HFFc6 (cell line): ENCODE measurements at regions not wholly inside any gene's neighbourhood (a gene's known extent, or its start where the extent isn't known, plus 50 kb on each side); places are given as distances from the start of the nearest gene placed in this dataset.

Experiments
- DNase-seq: peaks from one replicate; pipeline ENCODE4 v3.0.0-alpha.2; 2018
- H3K27ac Mint-ChIP-seq: 2 replicates; pipeline ENCODE4 v1.8.0; 2020; ENCODE audit warnings: mild to moderate bottlenecking, mixed read lengths
- H3K27me3 Mint-ChIP-seq: 2 replicates; pipeline ENCODE4 v1.8.0; 2021; ENCODE audit warnings: mild to moderate bottlenecking, moderate library complexity, mixed read lengths; ENCODE audit not compliant: insufficient read depth
- H3K36me3 Mint-ChIP-seq: 2 replicates; pipeline ENCODE4 v1.8.0; 2021; ENCODE audit warnings: low read depth, mixed read lengths
- H3K4me1 Mint-ChIP-seq: 2 replicates; pipeline ENCODE4 v1.8.0; 2020; ENCODE audit warnings: low read depth, mixed read lengths
- H3K4me3 Mint-ChIP-seq: 2 replicates; pipeline ENCODE4 v1.8.0; 2020; ENCODE audit warnings: mild to moderate bottlenecking, moderate library complexity, mixed read lengths
- H3K9me3 Mint-ChIP-seq: 2 replicates; pipeline ENCODE4 v1.8.0; 2020; ENCODE audit warnings: mild to moderate bottlenecking, mixed read lengths
- TF ChIP-seq, protein P1 (sequence below): fragments of 200-600 bp; sonication (generic); IDR thresholded peaks from 2 replicates; pipeline ENCODE4 v1.5.0; 2021; ENCODE audit warnings: antibody characterized with exemption, mild to moderate bottlenecking

DNA sequence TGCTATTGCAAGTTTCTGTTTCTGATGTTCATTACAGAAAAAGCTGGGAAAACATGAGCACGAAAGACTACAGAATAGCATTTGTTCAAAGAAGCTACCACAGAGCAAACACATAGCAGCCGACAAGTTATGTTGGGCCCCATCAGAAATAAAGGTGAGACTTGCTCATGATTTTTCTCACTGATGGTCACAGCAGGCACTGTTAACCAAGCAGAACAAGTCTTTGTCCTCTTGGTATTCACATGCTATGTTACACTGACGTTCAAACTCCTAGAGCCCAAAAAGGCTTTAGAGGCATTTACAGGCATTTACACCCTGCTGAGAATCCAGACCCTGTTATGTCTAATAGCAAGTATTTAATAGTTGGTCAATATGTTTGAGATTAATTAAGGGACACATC is 235.0 kb upstream of the HNMT start:
- Mint-ChIP-seq H3K9me3 (peaks cover 35% of the 10 kb centered on the region), H3K4me1 (no peaks in the 10 kb centered on the region), H3K27me3 (no peaks in the 10 kb centered on the region), H3K36me3 (peaks cover 6% of the 10 kb centered on the region; the same call in 1 of the 2 replicates), H3K27ac (no peak overlapping the region), H3K4me3 (no peak overlapping the region)
- TF ChIP-seq, protein P1, sequence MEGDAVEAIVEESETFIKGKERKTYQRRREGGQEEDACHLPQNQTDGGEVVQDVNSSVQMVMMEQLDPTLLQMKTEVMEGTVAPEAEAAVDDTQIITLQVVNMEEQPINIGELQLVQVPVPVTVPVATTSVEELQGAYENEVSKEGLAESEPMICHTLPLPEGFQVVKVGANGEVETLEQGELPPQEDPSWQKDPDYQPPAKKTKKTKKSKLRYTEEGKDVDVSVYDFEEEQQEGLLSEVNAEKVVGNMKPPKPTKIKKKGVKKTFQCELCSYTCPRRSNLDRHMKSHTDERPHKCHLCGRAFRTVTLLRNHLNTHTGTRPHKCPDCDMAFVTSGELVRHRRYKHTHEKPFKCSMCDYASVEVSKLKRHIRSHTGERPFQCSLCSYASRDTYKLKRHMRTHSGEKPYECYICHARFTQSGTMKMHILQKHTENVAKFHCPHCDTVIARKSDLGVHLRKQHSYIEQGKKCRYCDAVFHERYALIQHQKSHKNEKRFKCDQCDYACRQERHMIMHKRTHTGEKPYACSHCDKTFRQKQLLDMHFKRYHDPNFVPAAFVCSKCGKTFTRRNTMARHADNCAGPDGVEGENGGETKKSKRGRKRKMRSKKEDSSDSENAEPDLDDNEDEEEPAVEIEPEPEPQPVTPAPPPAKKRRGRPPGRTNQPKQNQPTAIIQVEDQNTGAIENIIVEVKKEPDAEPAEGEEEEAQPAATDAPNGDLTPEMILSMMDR: no peak
- DNase-seq: no peak

DNA sequence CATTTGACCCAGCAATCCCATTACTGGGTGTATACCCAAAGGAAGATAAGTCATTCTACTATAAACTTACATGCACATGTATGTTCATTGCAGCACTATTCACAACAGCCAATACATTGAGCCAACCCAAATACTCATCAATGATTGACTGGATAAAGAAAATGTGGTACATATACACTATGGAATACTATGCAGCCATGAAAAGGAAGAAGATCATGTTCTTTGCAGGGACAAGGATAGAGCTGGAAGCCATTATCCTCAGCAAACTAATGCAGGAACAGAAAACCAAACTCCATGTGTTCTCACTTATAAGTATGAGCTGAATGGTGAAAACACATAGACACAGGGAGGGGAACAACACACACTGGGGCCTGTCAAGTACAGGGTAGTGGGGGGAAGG is 226.7 kb upstream of the HNMT start:
- Mint-ChIP-seq H3K27me3 (no peaks in the 10 kb centered on the region), H3K4me1 (no peaks in the 10 kb centered on the region), H3K4me3 (no peak overlapping the region), H3K27ac (no peak overlapping the region), H3K9me3 (peaks cover 41% of the 10 kb centered on the region), H3K36me3 (peaks cover 6% of the 10 kb centered on the region; the same call in 1 of the 2 replicates)
- DNase-seq: no peak
- TF ChIP-seq, protein P1: no peak

GRCh38 chr2:137741784-137742362 is 222.4 kb upstream of the HNMT start:
- Mint-ChIP-seq H3K9me3 (peaks cover 39% of the 10 kb centered on the region), H3K4me3 (no peak overlapping the region), H3K4me1 (no peaks in the 10 kb centered on the region), H3K27me3 (no peaks in the 10 kb centered on the region), H3K36me3 (no peaks in the 10 kb centered on the region), H3K27ac (no peak overlapping the region)
- TF ChIP-seq, protein P1: no peak
- DNase-seq: no peak

GRCh38 chr2:137747509-137747908 is 216.8 kb upstream of the HNMT start:
- Mint-ChIP-seq H3K4me3 (no peak overlapping the region), H3K4me1 (no peaks in the 10 kb centered on the region), H3K36me3 (no peaks in the 10 kb centered on the region), H3K27me3 (no peaks in the 10 kb centered on the region), H3K9me3 (peaks cover 46% of the 10 kb centered on the region), H3K27ac (no peak overlapping the region)
- no peak for DNase-seq
- TF ChIP-seq, protein P1: no peak

DNA sequence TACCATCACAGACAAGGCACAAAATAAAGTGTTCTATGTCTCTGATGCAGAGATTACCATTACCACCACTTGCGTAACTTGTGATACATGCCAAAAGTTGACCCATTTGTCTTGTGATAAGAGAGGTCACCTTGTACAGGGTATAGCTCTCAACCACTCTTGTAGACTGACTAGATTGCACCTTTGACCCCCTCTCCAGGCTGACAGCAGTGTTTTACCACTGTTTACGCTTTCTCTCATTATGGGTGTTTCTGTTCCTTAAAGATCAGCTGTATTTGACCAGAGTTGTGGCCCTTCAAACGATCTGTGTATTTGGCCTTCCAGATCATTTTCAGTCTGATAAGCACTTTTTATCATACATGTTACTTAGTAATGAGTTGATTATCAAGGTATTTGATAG is 215.7 kb upstream of the HNMT start:
- Mint-ChIP-seq H3K9me3 (peaks cover 44% of the 10 kb centered on the region), H3K4me1 (no peaks in the 10 kb centered on the region), H3K27ac (no peak overlapping the region)

More for the DNA sequence above, 215.7 kb upstream of the HNMT start:
- Mint-ChIP-seq H3K36me3 (no peaks in the 10 kb centered on the region), H3K4me3 (no peak overlapping the region), H3K27me3 (no peaks in the 10 kb centered on the region)
- TF ChIP-seq, protein P1: no peak
- DNase-seq: no peak
